T-helper 2 cell treated with Interferon-gamma antibody and Interleukin-4, amounts not matched to agents 5 μg/mL and 100 μg/mL, for 36 hours (primary cell): ENCODE measurements at regions not wholly inside any gene's neighbourhood (a gene's known extent, or its start where the extent isn't known, plus 50 kb on each side); places are given as distances from the start of the nearest gene placed in this dataset.

Experiments used
- DNase-seq: peaks from one replicate; pipeline ENCODE4 v3.0.0; 2021; ENCODE audit warnings: low spot score
- H3K27ac Mint-ChIP-seq: one replicate; pipeline ENCODE4 v1.8.0; 2021; ENCODE audit warnings: mild to moderate bottlenecking, mixed read lengths
- H3K27me3 Mint-ChIP-seq: one replicate; pipeline ENCODE4 v1.8.0; 2021; ENCODE audit warnings: low read depth, mixed read lengths
- H3K36me3 Mint-ChIP-seq: one replicate; pipeline ENCODE4 v1.8.0; 2021; ENCODE audit warnings: low read depth, mixed read lengths
- H3K4me1 Mint-ChIP-seq: one replicate; pipeline ENCODE4 v1.8.0; 2021; ENCODE audit warnings: low read depth, mixed read lengths
- H3K4me3 Mint-ChIP-seq: one replicate; pipeline ENCODE4 v1.8.0; 2022; ENCODE audit warnings: mild to moderate bottlenecking, moderate library complexity, mixed read lengths
- H3K9me3 Mint-ChIP-seq: one replicate; pipeline ENCODE4 v1.8.0; 2021; ENCODE audit warnings: mixed read lengths

- Mint-ChIP-seq H3K36me3 (no peaks in the 10 kb centered on the region), H3K9me3 (no peaks in the 10 kb centered on the region), H3K27me3 (no peaks in the 10 kb centered on the region), H3K4me3 (no peak overlapping the region), H3K4me1 (no peaks in the 10 kb centered on the region), H3K27ac (no peak overlapping the region)
- no peak for DNase-seq
Observed at GRCh38 chr3:99339222-99339621, 299.2 kb upstream of the COL8A1 start.

- H3K4me1 Mint-ChIP-seq: no peaks in the 10 kb centered on the region
Observed at GRCh38 chr3:99332718-99333117, 305.7 kb upstream of the COL8A1 start.

GRCh38 chr3:99332276-99332675, 306.1 kb upstream of the COL8A1 start:
- Mint-ChIP-seq H3K27me3 (no peaks in the 10 kb centered on the region), H3K27ac (no peak overlapping the region), H3K9me3 (no peaks in the 10 kb centered on the region), H3K4me3 (no peak overlapping the region), H3K36me3 (no peaks in the 10 kb centered on the region), H3K4me1 (no peaks in the 10 kb centered on the region)
- DNase-seq: no peak

More at GRCh38 chr3:99332718-99333117, 305.7 kb upstream of the COL8A1 start:
- Mint-ChIP-seq H3K9me3 (no peaks in the 10 kb centered on the region), H3K36me3 (no peaks in the 10 kb centered on the region), H3K4me3 (no peak overlapping the region), H3K27me3 (no peaks in the 10 kb centered on the region), H3K27ac (no peak overlapping the region)
- no peak for DNase-seq

GRCh38 chr3:99330924-99331532, 307.4 kb upstream of the COL8A1 start:
- no peaks in the 10 kb centered on the region for H3K36me3 Mint-ChIP-seq
- H3K4me1 Mint-ChIP-seq: no peaks in the 10 kb centered on the region
- H3K27me3 Mint-ChIP-seq: no peaks in the 10 kb centered on the region
- H3K27ac Mint-ChIP-seq: no peak overlapping the region
- no peaks in the 10 kb centered on the region for H3K9me3 Mint-ChIP-seq
- H3K4me3 Mint-ChIP-seq: no peak overlapping the region
- DNase-seq: no peak

GRCh38 chr3:99330281-99330680, 308.1 kb upstream of the COL8A1 start:
- Mint-ChIP-seq H3K27ac (no peak overlapping the region), H3K27me3 (no peaks in the 10 kb centered on the region), H3K9me3 (no peaks in the 10 kb centered on the region), H3K4me3 (no peak overlapping the region), H3K4me1 (no peaks in the 10 kb centered on the region), H3K36me3 (no peaks in the 10 kb centered on the region)
- DNase-seq: no peak

GRCh38 chr3:99325402-99325801, 313.0 kb upstream of the COL8A1 start:
- no peaks in the 10 kb centered on the region for H3K4me1 Mint-ChIP-seq
- H3K27me3 Mint-ChIP-seq: no peaks in the 10 kb centered on the region
- no peak overlapping the region for H3K27ac Mint-ChIP-seq
- DNase-seq: no peak
- no peaks in the 10 kb centered on the region for H3K9me3 Mint-ChIP-seq
- H3K36me3 Mint-ChIP-seq: no peaks in the 10 kb centered on the region
- no peak overlapping the region for H3K4me3 Mint-ChIP-seq

- Mint-ChIP-seq H3K36me3 (no peaks in the 10 kb centered on the region), H3K4me3 (no peak overlapping the region), H3K27ac (no peak overlapping the region), H3K27me3 (no peaks in the 10 kb centered on the region), H3K9me3 (no peaks in the 10 kb centered on the region), H3K4me1 (no peaks in the 10 kb centered on the region)
- no peak for DNase-seq
Observed at GRCh38 chr3:99324636-99325203, 313.7 kb upstream of the COL8A1 start.

GRCh38 chr3:99323940-99324339, 314.5 kb upstream of the COL8A1 start:
- H3K36me3 Mint-ChIP-seq: no peaks in the 10 kb centered on the region
- no peaks in the 10 kb centered on the region for H3K27me3 Mint-ChIP-seq
- no peaks in the 10 kb centered on the region for H3K4me1 Mint-ChIP-seq
- no peaks in the 10 kb centered on the region for H3K9me3 Mint-ChIP-seq
- no peak overlapping the region for H3K4me3 Mint-ChIP-seq
- no peak for DNase-seq
- no peak overlapping the region for H3K27ac Mint-ChIP-seq

GRCh38 chr3:99322551-99322950, 315.8 kb upstream of the COL8A1 start:
- no peak overlapping the region for H3K27ac Mint-ChIP-seq
- DNase-seq: no peak
- H3K9me3 Mint-ChIP-seq: no peaks in the 10 kb centered on the region
- H3K4me3 Mint-ChIP-seq: no peak overlapping the region
- no peaks in the 10 kb centered on the region for H3K27me3 Mint-ChIP-seq
- H3K4me1 Mint-ChIP-seq: no peaks in the 10 kb centered on the region
- no peaks in the 10 kb centered on the region for H3K36me3 Mint-ChIP-seq

- DNase-seq: no peak
- Mint-ChIP-seq H3K9me3 (no peaks in the 10 kb centered on the region), H3K27ac (no peak overlapping the region), H3K27me3 (no peaks in the 10 kb centered on the region), H3K4me1 (no peaks in the 10 kb centered on the region), H3K4me3 (no peak overlapping the region), H3K36me3 (no peaks in the 10 kb centered on the region)
Observed at GRCh38 chr3:99321261-99321660, 317.1 kb upstream of the COL8A1 start.

- H3K27ac Mint-ChIP-seq: no peak overlapping the region
- no peaks in the 10 kb centered on the region for H3K9me3 Mint-ChIP-seq
- no peaks in the 10 kb centered on the region for H3K36me3 Mint-ChIP-seq
- no peaks in the 10 kb centered on the region for H3K4me1 Mint-ChIP-seq
- no peak overlapping the region for H3K4me3 Mint-ChIP-seq
- no peak for DNase-seq
- no peaks in the 10 kb centered on the region for H3K27me3 Mint-ChIP-seq
Observed at GRCh38 chr3:99319961-99320360, 318.4 kb upstream of the COL8A1 start.

GRCh38 chr3:99319450-99319849, 318.9 kb upstream of the COL8A1 start:
- H3K27ac Mint-ChIP-seq: no peak overlapping the region
- no peaks in the 10 kb centered on the region for H3K27me3 Mint-ChIP-seq
- no peak for DNase-seq
- no peaks in the 10 kb centered on the region for H3K4me1 Mint-ChIP-seq
- H3K9me3 Mint-ChIP-seq: no peaks in the 10 kb centered on the region
- no peak overlapping the region for H3K4me3 Mint-ChIP-seq
- H3K36me3 Mint-ChIP-seq: no peaks in the 10 kb centered on the region

GRCh38 chr3:99317201-99317600, 321.2 kb upstream of the COL8A1 start:
- DNase-seq: no peak
- Mint-ChIP-seq H3K36me3 (no peaks in the 10 kb centered on the region), H3K4me1 (no peaks in the 10 kb centered on the region), H3K27ac (no peak overlapping the region), H3K4me3 (no peak overlapping the region), H3K27me3 (no peaks in the 10 kb centered on the region), H3K9me3 (peaks cover under 1% of the 10 kb centered on the region)

GRCh38 chr3:99315896-99316295, 322.5 kb upstream of the COL8A1 start:
- Mint-ChIP-seq H3K36me3 (no peaks in the 10 kb centered on the region), H3K27ac (no peak overlapping the region), H3K4me1 (no peaks in the 10 kb centered on the region), H3K9me3 (peaks cover 4% of the 10 kb centered on the region), H3K4me3 (no peak overlapping the region), H3K27me3 (no peaks in the 10 kb centered on the region)
- no peak for DNase-seq

- no peaks in the 10 kb centered on the region for H3K36me3 Mint-ChIP-seq
- H3K27ac Mint-ChIP-seq: no peak overlapping the region
- no peak for DNase-seq
- no peaks in the 10 kb centered on the region for H3K4me1 Mint-ChIP-seq
- H3K27me3 Mint-ChIP-seq: no peaks in the 10 kb centered on the region
- H3K4me3 Mint-ChIP-seq: no peak overlapping the region
- H3K9me3 Mint-ChIP-seq: peaks cover 20% of the 10 kb centered on the region
Observed at GRCh38 chr3:99313485-99313884, 324.9 kb upstream of the COL8A1 start.
